HG03280 (cell line): ENCODE measurements at regions not wholly inside any gene's neighbourhood (a gene's known extent, or its start where the extent isn't known, plus 50 kb on each side); places are given as distances from the start of the nearest gene placed in this dataset.
"Not testable (repeated sequence)": the region's sequence is repeated elsewhere in the genome, so short reads cannot be mapped to it uniquely, and the experiment has no call there.

ENCODE experiments used
- ATAC-seq: cut with Tn5 transposase; IDR thresholded peaks from one replicate; pipeline ENCODE4 v1.9.1; 2021; ENCODE audit warnings: mild to moderate bottlenecking, moderate library complexity; ENCODE audit not compliant: unreplicated experiment

- ATAC-seq: no peak
These were observed 362.8 kb upstream of the FOXK1 start for GRCh38 chr7:4319280-4319679.

DNA sequence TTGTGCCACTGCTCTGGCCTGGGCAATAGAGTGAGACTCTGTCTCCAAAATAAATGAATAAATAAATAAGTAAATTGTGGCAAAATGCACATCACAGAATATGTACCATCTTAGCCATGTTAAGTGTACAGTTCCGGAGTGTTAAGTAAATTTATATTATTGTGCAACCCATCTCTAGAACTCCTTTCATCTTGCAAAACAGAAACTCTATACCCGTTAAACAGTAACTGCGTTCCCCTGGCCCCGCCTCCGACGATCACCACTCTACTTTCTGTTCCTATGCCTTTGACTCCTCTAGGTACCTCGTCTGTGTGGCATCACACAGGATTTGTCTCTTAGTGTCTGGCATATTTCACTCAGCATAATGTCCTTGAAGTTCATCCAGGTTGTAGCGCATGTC lies 356.4 kb upstream of the FOXK1 start:
- ATAC-seq: no peak

GRCh38 chr7:4331711-4332110 lies 350.4 kb upstream of the FOXK1 start:
- no peak for ATAC-seq

- ATAC-seq: no peak
These were observed 343.5 kb upstream of the FOXK1 start for GRCh38 chr7:4338556-4338955.

DNA sequence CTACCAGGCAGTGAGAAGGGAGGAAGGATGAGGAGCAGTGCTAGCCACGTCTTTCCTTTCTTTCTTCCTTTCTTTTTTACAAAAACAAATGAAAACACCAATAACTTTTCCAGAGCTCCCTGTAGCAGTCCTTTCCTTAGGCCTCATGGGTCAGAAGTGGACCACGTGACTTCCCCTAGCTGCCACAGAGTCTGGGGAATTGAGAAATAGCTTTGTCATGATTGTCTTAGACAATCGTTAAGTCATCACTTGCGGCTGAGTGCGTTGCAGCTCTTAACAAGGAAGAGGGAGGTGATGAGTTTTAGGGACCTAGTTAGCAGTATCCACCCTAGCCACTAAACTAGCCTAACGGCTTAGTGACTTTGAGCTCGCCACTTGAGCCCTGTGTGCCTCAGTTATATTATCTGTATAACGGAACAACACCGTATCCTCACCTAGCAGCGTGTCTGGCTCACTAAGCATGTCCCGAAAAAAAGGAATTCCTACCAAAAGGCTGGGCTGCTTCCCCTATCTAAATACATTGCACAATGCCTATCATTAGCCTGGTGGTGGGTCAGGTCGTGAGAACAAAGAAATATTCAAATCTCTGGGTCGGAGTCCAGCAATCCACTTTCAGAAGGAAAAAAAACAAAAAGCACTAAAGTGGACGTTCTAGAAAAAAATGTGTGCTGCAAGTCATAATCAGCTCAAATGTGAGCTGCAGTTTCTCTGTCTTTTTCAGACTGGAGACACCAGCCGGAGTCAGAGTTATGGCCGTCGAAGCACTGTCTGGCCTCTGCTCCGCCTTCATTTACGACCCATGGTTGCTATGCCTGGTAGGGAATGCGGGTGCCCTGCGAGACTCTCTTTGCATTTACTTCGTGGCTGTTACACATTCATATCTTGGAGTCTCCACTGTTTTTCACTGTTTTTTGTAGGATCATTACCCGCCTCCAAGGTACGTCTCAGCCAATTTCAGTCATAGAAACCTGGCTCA lies 338.5 kb upstream of the FOXK1 start:
- ATAC-seq: no peak

DNA sequence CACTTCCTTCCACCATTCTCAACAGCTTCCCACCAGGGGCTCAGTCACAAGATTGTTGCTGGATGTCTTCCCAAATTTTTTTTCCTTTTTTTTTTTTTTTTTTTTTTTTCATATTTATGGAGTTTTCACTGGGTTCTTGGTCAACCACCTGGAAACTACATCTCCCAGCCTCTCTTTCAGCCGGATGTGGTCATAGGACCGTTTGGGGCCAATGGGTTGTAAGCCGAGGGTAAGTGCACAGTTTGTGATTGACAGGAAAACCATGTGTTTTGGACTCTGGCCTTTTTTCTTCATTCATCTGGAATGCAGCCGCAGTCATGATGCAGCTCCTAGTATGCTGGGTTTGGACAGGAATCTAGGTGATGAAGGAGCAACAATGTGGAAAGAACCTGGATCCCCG lies 337.1 kb upstream of the FOXK1 start:
- ATAC-seq: no peak

DNA sequence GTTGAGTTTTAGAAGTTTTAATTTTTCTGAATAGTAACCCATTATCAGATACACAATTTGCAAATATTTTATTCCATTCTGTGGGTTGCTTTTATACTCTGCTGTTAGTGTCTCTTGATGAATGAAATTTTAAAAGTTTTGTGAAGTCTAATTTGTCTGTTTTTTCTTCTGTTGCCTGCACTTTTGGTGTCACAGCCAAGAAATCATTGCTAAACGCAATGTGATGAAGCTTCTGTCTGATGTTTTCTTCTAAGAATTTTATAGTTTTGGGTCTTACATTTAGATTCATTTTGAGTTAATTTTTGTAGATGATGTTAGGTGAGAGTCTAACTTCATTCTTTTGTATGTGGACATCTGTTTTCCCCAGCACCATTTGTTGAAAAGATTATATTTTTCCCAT lies 330.0 kb upstream of the FOXK1 start:
- no peak for ATAC-seq

DNA sequence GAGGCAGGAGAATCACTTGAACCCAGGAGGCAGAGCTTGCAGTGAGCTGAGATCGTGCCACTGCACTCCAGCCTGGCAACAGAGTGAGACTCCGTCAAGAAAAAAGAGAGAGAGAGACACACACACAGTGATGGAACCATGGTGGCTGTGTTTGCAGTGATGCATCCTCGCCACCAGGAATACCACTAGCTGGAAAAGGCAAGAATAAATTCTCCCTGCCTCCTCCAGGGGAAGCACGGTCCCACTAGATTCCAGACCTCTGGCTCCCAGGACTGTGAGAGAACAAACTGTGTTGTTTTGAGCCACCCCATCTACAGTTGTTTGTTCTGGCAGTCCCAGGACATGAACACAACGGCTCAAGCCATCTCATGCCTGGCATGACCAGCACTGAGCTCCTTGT lies 320.3 kb upstream of the FOXK1 start:
- no peak for ATAC-seq

- ATAC-seq: no peak
These were observed 298.5 kb upstream of the FOXK1 start for GRCh38 chr7:4383584-4383983.

GRCh38 chr7:4386190-4386589 lies 295.9 kb upstream of the FOXK1 start:
- ATAC-seq: no peak

GRCh38 chr7:4391103-4391502 lies 291.0 kb upstream of the FOXK1 start:
- ATAC-seq: not testable (repeated sequence)

DNA sequence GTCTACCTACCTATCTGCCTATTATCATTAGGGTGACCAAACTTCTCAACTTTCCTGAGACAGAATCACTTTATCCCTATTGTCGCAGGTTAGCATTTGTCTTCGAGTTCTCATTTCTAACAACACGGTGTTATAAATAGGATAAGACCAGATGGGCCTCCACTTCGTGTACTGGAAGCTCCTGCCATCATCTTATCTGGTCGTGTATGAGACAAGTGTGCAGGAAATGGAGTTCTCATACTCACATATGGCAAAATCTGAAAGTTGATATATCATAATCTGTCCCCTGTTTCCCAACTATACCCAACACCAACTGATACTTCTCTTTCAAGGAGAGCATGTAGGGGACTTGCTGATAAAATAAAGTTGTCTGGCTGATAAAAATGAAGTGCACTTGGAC lies 287.4 kb upstream of the FOXK1 start:
- no peak for ATAC-seq

DNA sequence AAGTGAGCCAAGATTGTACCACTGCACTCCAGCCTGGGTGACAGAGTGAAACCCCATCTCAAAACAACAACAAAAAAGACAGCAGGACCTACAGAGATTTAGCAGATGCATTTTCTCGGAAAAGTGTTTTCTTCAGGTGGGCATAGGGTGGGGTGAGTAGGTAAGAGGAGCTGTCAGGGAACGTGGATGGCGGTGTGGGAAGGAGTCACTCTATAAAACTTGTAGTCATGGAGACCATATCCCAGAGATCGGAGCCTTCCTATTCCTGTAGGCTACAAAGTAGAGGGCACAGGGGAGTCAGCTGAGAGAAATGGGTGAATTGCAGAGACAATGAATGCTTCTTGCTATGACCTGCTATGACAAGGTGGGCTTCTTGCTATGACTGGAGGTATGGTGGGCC lies 283.0 kb upstream of the FOXK1 start:
- ATAC-seq: no peak

- ATAC-seq: no peak
These were observed 282.5 kb upstream of the FOXK1 start for GRCh38 chr7:4399596-4399995.

DNA sequence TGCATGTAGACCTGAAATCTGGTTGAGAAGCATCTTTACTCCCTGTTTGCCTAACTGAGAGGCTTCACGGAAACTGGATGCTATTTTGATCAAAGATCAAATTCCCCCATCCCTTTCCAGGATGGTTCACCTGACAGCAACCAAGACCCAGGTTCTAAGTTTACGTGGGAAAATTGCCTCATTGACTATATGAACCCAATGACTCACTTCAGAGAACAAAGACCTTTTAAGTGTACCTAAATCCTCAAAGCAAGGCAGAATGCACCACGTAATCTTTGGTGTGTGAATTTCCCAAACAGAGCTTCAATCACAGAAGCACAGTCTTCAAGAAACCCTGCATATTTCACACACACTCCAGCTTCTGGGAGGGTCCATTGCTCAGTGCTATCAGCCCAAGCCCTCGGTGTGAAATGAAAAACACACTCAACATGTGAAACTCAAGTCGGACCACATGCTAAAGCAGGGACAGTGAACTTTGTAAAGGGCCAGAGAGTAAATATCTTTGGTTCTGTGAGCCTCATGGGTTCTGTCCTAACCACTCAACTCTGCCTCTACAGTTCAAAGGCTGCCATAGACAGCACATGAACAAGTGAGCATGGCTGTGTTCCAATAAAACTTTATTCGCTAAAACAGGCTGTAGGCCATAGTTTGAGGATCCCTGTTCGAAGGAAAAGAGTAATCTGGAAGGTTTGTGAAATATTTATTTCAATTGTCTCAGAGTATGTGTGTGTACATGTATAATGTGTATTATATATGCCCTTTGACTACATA lies 275.6 kb upstream of the FOXK1 start:
- no peak for ATAC-seq

DNA sequence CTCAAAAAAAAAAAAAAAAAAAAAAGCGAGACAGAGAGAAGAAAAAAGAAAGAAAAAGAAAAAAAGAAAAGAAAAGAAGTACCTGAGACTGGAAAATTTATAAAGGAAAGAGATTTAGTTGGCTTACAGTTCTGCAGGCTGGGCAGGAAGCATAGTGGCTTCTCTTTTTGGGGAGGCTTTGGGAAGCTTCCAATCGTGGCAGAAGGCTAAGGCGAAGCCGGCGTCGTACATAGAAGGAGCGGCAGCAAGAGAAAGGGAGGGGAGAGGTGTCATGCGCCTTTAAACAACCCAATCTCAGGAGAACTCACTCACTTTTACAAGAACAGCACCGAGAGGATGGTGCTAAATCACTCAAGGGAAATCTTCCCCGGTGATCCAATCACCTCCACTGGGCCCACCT lies 272.1 kb upstream of the FOXK1 start:
- ATAC-seq: no peak

DNA sequence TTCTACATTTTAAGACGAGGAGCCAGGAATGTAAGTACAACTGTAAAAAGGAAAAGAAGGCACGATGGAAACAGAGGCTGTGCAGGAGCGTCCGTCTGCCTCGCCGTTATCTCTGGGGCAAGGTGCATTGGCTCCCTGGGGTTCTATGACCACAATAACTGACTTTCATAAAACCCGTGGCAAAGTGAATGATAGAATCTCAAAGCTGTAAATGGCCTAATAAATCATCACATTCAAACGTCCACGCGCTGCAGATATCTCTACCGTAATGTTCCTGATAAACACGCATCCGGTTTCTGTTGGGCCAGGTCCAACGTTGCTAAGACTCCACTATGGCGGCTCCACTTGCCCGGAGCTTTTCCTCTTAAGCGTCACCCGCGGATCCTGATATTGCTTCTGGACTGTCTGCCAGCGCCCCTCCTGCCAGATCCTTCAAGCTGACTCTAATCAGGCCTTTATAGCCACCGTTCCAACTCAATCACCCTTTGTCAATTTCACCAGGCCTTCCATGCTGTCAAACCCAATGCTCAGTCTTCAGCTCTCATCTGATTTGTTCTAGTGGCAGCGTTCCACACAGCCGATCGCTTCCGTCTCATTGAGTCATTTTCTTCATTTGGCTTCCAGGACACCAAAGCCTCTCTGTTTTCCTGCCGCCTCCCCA lies 265.6 kb upstream of the FOXK1 start:
- no peak for ATAC-seq

DNA sequence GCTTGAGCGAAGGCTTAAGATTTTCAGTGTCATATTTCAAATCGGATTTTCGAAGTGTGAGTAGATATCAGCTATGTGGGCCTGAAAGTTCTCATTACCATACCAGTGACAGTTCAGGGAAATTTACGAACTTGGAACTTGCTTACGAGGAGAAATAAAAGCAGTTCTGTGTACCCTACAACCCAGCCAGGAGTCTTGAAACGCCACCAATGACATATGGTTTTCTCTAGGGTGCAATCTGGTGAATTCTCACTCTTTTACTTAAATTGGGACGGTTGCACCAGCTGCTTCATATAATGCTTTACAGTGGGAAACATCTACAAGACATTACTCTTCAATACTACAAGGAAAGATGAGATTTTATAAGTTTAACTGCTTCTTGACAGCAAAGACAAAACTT lies 253.6 kb upstream of the FOXK1 start:
- ATAC-seq: no peak

- ATAC-seq: no peak
These were observed 251.9 kb upstream of the FOXK1 start for GRCh38 chr7:4430227-4430626.

- ATAC-seq: no peak
These were observed 247.8 kb upstream of the FOXK1 start for GRCh38 chr7:4434306-4434705.

- ATAC-seq: no peak
These were observed 245.7 kb upstream of the FOXK1 start for GRCh38 chr7:4436361-4436895.
